Activated T-cell treated with anti-CD3 and anti-CD28 coated beads, Interleukin-2, amount 50 U/mL, for 72 hours (primary cell): ENCODE measurements at regions not wholly inside any gene's neighbourhood (a gene's known extent, or its start where the extent isn't known, plus 50 kb on each side); places are given as distances from the start of the nearest gene placed in this dataset.
"Not testable (repeated sequence)": the region's sequence is repeated elsewhere in the genome, so short reads cannot be mapped to it uniquely, and the experiment has no call there.

ENCODE experiments used
- ATAC-seq, 2 donors: fragments of 150-1000 bp; cut with Tn5 transposase; replicated peaks in 1 of 2; 2 replicates each; pipeline ENCODE4 v1.10.0; 2021; ENCODE audit warnings: moderate library complexity in 2 of 2, mild to moderate bottlenecking in 1 of 2
- DNase-seq, 2 donors: peaks; one replicate each; pipeline ENCODE4 v3.0.0; 2021 to 2022; ENCODE audit warnings: mixed read lengths in 1 of 2
- H3K27ac Mint-ChIP-seq: one replicate; pipeline ENCODE4 v1.8.0; 2022; ENCODE audit warnings: mild to moderate bottlenecking, moderate library complexity, mixed read lengths
- H3K27me3 Mint-ChIP-seq: one replicate; pipeline ENCODE4 v1.8.0; 2022; ENCODE audit warnings: low read depth, mixed read lengths
- H3K36me3 Mint-ChIP-seq, 2 donors: one replicate each; pipeline ENCODE4 v1.8.0; 2022; ENCODE audit warnings: mixed read lengths in 2 of 2, mild to moderate bottlenecking in 1 of 2; ENCODE audit not compliant: insufficient read depth in 2 of 2
- H3K4me1 Mint-ChIP-seq: one replicate; pipeline ENCODE4 v1.8.0; 2022; ENCODE audit warnings: low read depth, mixed read lengths
- H3K4me3 Mint-ChIP-seq, 2 donors: one replicate each; pipeline ENCODE4 v1.8.0; 2022; ENCODE audit warnings: mild to moderate bottlenecking in 2 of 2, mixed read lengths in 2 of 2, moderate library complexity in 2 of 2
- H3K9me3 Mint-ChIP-seq, 2 donors: one replicate each; pipeline ENCODE4 v1.8.0; 2022; ENCODE audit warnings: mixed read lengths in 2 of 2

GRCh38 chr1:189311915-189312314 is 1165.7 kb downstream of the BRINP3 start:
- no peak for DNase-seq
- no peaks in the 10 kb centered on the region for H3K27me3 Mint-ChIP-seq
- H3K36me3 Mint-ChIP-seq: no peaks in the 10 kb centered on the region
- no peak overlapping the region for H3K4me3 Mint-ChIP-seq
- no peak for ATAC-seq
- no peaks in the 10 kb centered on the region for H3K4me1 Mint-ChIP-seq
- H3K27ac Mint-ChIP-seq: no peak overlapping the region
- peaks cover 6 to 11% of the 10 kb centered on the region in 2 donors for H3K9me3 Mint-ChIP-seq

GRCh38 chr1:189312499-189312898 is 1165.2 kb downstream of the BRINP3 start:
- H3K27me3 Mint-ChIP-seq: no peaks in the 10 kb centered on the region
- H3K4me3 Mint-ChIP-seq: no peak overlapping the region
- no peaks in the 10 kb centered on the region for H3K36me3 Mint-ChIP-seq
- ATAC-seq (no peak), DNase-seq (no peak)
- H3K4me1 Mint-ChIP-seq: no peaks in the 10 kb centered on the region
- H3K27ac Mint-ChIP-seq: no peak overlapping the region
- H3K9me3 Mint-ChIP-seq: peaks cover 6 to 12% of the 10 kb centered on the region in 2 donors

- no peak for ATAC-seq
- no peak for DNase-seq
- Mint-ChIP-seq H3K4me3 (no peak overlapping the region), H3K9me3 (peaks cover 7 to 12% of the 10 kb centered on the region in 2 donors), H3K36me3 (no peaks in the 10 kb centered on the region), H3K27me3 (no peaks in the 10 kb centered on the region), H3K27ac (no peak overlapping the region), H3K4me1 (no peaks in the 10 kb centered on the region)
Measured at GRCh38 chr1:189313488-189313887, 1164.2 kb downstream of the BRINP3 start.

GRCh38 chr1:189315035-189315901 is 1162.4 kb downstream of the BRINP3 start:
- ATAC-seq: no peak
- H3K27ac Mint-ChIP-seq: no peak overlapping the region
- no peaks in the 10 kb centered on the region for H3K36me3 Mint-ChIP-seq
- peaks cover 9 to 17% of the 10 kb centered on the region in 2 donors for H3K9me3 Mint-ChIP-seq
- no peak for DNase-seq
- H3K27me3 Mint-ChIP-seq: no peaks in the 10 kb centered on the region
- H3K4me3 Mint-ChIP-seq: no peak overlapping the region
- no peaks in the 10 kb centered on the region for H3K4me1 Mint-ChIP-seq

- Mint-ChIP-seq H3K4me1 (no peaks in the 10 kb centered on the region), H3K36me3 (no peaks in the 10 kb centered on the region), H3K27me3 (no peaks in the 10 kb centered on the region), H3K27ac (no peak overlapping the region), H3K4me3 (no peak overlapping the region), H3K9me3 (peaks cover 7 to 9% of the 10 kb centered on the region in 2 donors)
- DNase-seq: no peak
- ATAC-seq: no peak
Measured at GRCh38 chr1:189323091-189323490, 1154.6 kb downstream of the BRINP3 start.

- not testable (repeated sequence) for H3K27me3 Mint-ChIP-seq, ATAC-seq, DNase-seq, H3K36me3 Mint-ChIP-seq, H3K27ac Mint-ChIP-seq, H3K4me3 Mint-ChIP-seq, H3K4me1 Mint-ChIP-seq
- H3K9me3 Mint-ChIP-seq: peaks cover 10 to 14% of the 10 kb centered on the region in 2 donors
Measured at GRCh38 chr1:189331071-189331470, 1146.6 kb downstream of the BRINP3 start.

GRCh38 chr1:189336115-189337100 is 1141.3 kb downstream of the BRINP3 start:
- H3K27me3 Mint-ChIP-seq: no peaks in the 10 kb centered on the region
- no peak for DNase-seq

GRCh38 chr1:189349607-189350006 is 1128.1 kb downstream of the BRINP3 start:
- no peak for ATAC-seq
- no peak for DNase-seq
- Mint-ChIP-seq H3K9me3 (peaks cover 5 to 8% of the 10 kb centered on the region in 2 donors), H3K36me3 (no peaks in the 10 kb centered on the region), H3K4me3 (no peak overlapping the region), H3K27ac (no peak overlapping the region), H3K27me3 (no peaks in the 10 kb centered on the region), H3K4me1 (no peaks in the 10 kb centered on the region)

More at GRCh38 chr1:189336115-189337100, 1141.3 kb downstream of the BRINP3 start:
- H3K36me3 Mint-ChIP-seq: no peaks in the 10 kb centered on the region
- H3K9me3 Mint-ChIP-seq: peaks cover 3 to 6% of the 10 kb centered on the region in 2 donors
- no peak overlapping the region for H3K27ac Mint-ChIP-seq
- no peaks in the 10 kb centered on the region for H3K4me1 Mint-ChIP-seq
- ATAC-seq: no peak
- no peak overlapping the region for H3K4me3 Mint-ChIP-seq

GRCh38 chr1:189350983-189351616 is 1126.6 kb downstream of the BRINP3 start:
- ATAC-seq (no peak), DNase-seq (no peak)
- peaks cover 5 to 8% of the 10 kb centered on the region in 2 donors for H3K9me3 Mint-ChIP-seq
- no peaks in the 10 kb centered on the region for H3K4me1 Mint-ChIP-seq
- H3K36me3 Mint-ChIP-seq: no peaks in the 10 kb centered on the region
- H3K27ac Mint-ChIP-seq: no peak overlapping the region
- H3K4me3 Mint-ChIP-seq: no peak overlapping the region
- H3K27me3 Mint-ChIP-seq: no peaks in the 10 kb centered on the region

- no peaks in the 10 kb centered on the region for H3K4me1 Mint-ChIP-seq
- no peak overlapping the region for H3K27ac Mint-ChIP-seq
- H3K27me3 Mint-ChIP-seq: no peaks in the 10 kb centered on the region
- no peak overlapping the region for H3K4me3 Mint-ChIP-seq
- no peaks in the 10 kb centered on the region for H3K36me3 Mint-ChIP-seq
- no peak for DNase-seq
- ATAC-seq: no peak
- H3K9me3 Mint-ChIP-seq: peaks cover 3 to 4% of the 10 kb centered on the region in 2 donors
Measured at GRCh38 chr1:189351960-189352359, 1125.7 kb downstream of the BRINP3 start.

- ATAC-seq (no peak), DNase-seq (no peak)
- Mint-ChIP-seq H3K36me3 (no peaks in the 10 kb centered on the region), H3K4me3 (no peak overlapping the region), H3K27ac (no peak overlapping the region), H3K4me1 (no peaks in the 10 kb centered on the region), H3K9me3 (peaks cover 2 to 3% of the 10 kb centered on the region in 2 donors), H3K27me3 (no peaks in the 10 kb centered on the region)
Measured at GRCh38 chr1:189356206-189356605, 1121.5 kb downstream of the BRINP3 start.

GRCh38 chr1:189357317-189357716 is 1120.3 kb downstream of the BRINP3 start:
- H3K27me3 Mint-ChIP-seq: no peaks in the 10 kb centered on the region
- no peaks in the 10 kb centered on the region for H3K4me1 Mint-ChIP-seq
- DNase-seq (no peak), ATAC-seq (no peak)
- no peak overlapping the region for H3K4me3 Mint-ChIP-seq
- H3K9me3 Mint-ChIP-seq: peaks cover 2 to 6% of the 10 kb centered on the region in 2 donors
- H3K36me3 Mint-ChIP-seq: no peaks in the 10 kb centered on the region
- no peak overlapping the region for H3K27ac Mint-ChIP-seq

GRCh38 chr1:189369612-189370011 is 1108.1 kb downstream of the BRINP3 start:
- H3K36me3 Mint-ChIP-seq: no peaks in the 10 kb centered on the region
- H3K9me3 Mint-ChIP-seq: peaks cover 4 to 8% of the 10 kb centered on the region in 2 donors
- no peak overlapping the region for H3K27ac Mint-ChIP-seq
- no peaks in the 10 kb centered on the region for H3K27me3 Mint-ChIP-seq
- no peak for DNase-seq
- H3K4me1 Mint-ChIP-seq: no peaks in the 10 kb centered on the region
- ATAC-seq: no peak
- H3K4me3 Mint-ChIP-seq: no peak overlapping the region
